LHCN-M2 (cell line): ENCODE measurements at regions not wholly inside any gene's neighbourhood (a gene's known extent, or its start where the extent isn't known, plus 50 kb on each side); places are given as distances from the start of the nearest gene placed in this dataset.
"Not testable (repeated sequence)": the region's sequence is repeated elsewhere in the genome, so short reads cannot be mapped to it uniquely, and the experiment has no call there.

ENCODE experiments used
- DNase-seq: peaks from one replicate; pipeline ENCODE4 v3.0.0-alpha.2; 2012; ENCODE audit warnings: low read depth

DNA sequence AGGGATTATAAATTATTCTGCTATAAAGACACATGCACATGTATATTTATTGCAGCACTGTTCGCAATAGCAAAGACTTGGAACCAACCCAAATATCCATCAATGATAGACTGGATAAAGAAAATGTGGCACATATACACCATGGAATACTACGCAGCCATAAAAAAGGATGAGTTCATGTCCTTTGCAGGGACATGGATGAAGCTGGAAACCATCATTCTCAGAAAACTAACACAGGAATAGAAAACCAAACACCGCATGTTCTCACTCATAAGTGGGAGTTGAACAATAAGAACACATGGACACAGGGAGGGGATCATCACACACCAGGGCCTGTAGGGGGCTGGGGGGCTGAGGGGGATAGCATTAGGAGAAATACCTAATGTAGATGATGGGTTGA is 377.2 kb upstream of the SASH1 start:
- DNase-seq, result not testable (repeated sequence)

GRCh38 chr6:147970970-147971369 is 371.7 kb upstream of the SASH1 start:
- DNase-seq, result no peak

- DNase-seq, result no peak
These were observed 370.2 kb upstream of the SASH1 start for GRCh38 chr6:147972448-147972847.

DNA sequence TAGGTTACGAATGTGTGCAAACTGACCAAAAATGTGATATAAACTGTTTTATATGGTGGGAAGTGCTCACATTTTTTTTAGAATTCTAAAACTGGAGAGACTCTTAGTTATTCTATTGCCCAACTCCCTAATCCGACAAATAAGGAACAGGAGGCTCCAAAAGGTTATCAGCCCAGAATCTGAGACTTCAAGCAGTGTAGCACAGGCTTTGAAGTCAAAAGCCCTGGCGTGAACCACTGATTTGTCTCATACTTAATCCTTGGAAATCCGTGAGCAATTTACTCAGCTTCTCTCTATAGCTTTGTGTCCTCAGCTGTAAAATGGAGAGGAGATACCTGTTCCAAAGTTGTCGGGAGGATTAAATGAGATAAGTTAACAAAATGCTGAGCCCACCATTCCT is 368.8 kb upstream of the SASH1 start:
- DNase-seq, result no peak

DNA sequence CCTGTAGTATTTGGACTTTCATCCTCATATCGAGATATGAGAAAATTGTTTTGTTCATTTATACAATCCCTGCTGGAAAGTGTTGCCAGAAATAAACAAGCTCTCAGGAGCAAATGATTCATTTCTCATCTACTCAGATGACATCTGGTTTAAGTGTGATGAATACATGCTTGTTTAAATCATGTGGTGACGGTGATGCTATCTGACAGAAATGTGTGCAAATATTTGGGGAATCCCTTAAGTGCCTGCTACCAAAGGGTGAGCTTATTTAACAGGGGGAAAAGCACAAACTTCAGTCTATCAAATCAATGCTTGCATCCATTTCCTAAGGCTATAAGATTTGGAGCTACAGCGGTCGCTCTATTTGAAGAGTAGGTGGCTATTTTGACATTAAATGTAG is 368.3 kb upstream of the SASH1 start:
- peak; percentile 92 for DNase-seq

DNA sequence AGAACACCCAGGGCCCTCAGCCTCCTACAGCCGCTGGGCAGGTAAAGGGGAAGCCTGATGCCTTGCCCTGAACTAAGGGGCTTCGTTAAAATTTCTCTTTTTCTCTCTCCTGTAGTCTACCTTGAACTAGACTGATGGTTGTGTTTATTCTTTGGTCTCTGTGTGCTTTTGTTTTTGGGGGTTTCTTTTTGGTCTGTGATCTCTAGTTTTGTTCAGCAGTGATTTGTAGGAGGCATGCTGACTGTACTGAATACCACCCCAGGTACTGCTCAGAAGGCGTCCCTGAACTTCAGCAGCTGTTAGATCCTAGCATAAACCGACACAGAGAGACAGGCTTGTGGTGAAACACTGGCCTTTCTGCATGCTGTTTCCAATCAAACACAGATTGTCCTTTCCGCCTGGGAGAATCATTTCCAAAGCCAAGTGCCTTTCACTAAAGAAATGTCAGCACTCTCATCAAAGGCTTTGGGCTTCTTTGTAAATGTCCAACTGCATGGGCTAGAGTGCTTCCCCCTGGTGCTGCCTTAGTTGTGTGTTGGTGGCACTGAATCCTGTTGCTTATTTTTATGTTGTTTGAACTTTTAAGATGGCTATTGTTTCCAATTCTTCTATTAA is 364.7 kb upstream of the SASH1 start:
- DNase-seq, result no peak

DNA sequence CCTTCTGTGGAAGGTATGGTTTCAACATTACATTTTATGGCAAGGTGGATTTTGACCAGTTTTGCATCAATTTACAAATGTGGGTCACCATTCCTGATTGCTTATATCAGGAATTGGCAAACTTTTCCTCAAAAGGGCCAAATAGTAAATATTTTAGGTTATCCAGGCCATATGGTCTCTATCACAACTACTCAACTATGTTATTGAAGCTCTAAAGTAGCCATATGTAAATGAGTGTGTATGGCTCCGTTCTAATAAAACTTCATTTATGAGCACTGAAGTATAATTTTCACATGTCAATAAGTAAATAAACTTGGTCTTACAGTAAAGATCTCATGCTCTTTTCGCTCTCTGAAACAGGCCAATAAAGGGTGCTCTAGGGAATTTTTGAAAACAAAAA is 362.7 kb upstream of the SASH1 start:
- DNase-seq, result no peak

- no peak for DNase-seq
These were observed 358.9 kb upstream of the SASH1 start for GRCh38 chr6:147983581-147984366.

- DNase-seq, result no peak
These were observed 355.8 kb upstream of the SASH1 start for GRCh38 chr6:147986846-147987245.

- DNase-seq, result no peak
These were observed 352.5 kb upstream of the SASH1 start for GRCh38 chr6:147990159-147990558.

- no peak for DNase-seq
These were observed 350.7 kb upstream of the SASH1 start for GRCh38 chr6:147991961-147992360.

DNA sequence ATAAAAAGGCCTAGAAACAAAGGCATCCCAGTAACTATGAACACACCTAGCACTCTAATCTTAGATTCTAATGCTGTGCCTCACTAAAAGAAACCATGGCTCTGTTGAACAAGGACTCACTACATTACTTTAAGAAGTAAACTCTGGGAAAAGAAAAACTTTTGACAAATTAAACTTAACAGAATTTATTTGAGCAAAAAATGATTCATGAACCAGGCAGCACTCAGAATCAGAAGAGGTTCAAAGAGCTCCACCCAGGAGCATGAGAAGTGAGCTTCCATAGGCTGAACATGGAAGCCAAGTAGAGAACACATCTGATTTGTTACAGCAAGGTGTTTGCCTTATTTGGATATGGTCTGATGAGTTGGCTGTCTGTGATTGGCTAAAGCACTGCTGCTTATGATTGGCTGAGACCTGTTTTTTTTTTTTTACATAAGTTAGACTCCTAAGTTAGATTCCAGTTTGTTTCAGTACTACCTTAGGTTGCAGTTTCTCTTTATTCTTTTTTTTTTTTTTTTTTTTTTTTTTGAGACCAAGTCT is 343.6 kb upstream of the SASH1 start:
- peak; percentile 5 for DNase-seq

- DNase-seq, result peak; percentile 18
These were observed 340.6 kb upstream of the SASH1 start for GRCh38 chr6:148001844-148002642.

- DNase-seq, result peak; percentile 25
These were observed 338.0 kb upstream of the SASH1 start for GRCh38 chr6:148004651-148005050.

DNA sequence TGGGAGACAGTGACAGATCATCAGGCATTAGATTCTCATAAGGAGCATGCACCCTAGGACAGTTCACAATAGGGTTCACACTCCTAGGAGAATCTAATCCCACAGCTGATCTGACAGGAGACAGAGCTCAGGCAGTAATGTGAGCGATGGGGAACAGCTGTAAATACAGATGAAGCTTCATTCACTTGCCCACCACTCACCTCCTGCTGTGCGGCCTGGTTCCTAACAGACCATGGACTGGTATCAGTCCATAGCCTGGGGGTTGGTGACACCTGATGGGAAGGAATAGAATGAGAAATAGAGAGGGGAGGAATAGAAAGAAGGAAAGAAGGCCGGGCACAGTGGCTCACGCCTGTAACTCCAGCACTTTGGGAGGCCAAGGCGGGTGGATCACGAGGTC is 336.8 kb upstream of the SASH1 start:
- peak; percentile 38 for DNase-seq

GRCh38 chr6:148010516-148010915 is 332.1 kb upstream of the SASH1 start:
- not testable (repeated sequence) for DNase-seq

GRCh38 chr6:148016013-148016412 is 326.6 kb upstream of the SASH1 start:
- DNase-seq, result no peak

GRCh38 chr6:148021165-148021564 is 321.5 kb upstream of the SASH1 start:
- no peak for DNase-seq

GRCh38 chr6:148021699-148022098 is 320.9 kb upstream of the SASH1 start:
- no peak for DNase-seq

DNA sequence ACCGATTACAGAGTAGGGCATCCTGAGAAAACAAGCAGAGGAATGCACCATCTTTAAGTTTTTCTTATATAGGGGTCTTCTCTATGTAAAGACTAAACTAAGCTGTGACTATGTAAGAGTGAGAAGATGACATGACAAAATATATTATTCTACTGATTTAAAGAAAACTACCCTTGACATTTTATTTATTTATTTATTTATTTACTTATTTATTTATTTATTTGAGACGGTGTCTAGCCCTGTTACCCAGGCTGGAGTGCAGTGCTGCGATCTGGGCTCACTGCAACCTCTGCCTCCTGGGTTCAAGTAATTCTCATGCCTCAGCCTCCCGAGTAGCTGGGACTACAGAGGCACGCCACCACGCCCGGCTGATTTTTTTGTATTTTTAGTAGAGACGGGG is 320.4 kb upstream of the SASH1 start:
- not testable (repeated sequence) for DNase-seq

DNA sequence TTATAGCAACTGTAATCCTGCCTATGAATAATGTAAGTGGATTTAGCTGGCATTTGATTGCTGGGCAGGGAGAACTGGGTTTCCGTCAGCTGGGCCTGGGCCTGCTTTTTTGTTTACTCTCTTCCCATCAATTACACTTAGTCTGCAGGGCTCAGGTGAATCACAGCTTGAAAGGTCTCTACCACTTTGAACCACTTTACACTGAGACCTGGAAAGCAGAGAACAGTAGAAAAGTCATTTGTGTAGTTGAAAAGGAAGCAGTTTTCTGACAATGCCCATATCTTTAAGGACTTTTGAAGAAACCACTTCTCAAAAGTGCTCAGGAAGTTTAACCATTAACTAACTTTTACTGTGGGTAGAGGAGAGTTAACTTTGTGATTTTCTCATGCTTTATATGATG is 315.4 kb upstream of the SASH1 start:
- DNase-seq, result no peak

GRCh38 chr6:148035806-148036390 is 306.7 kb upstream of the SASH1 start:
- no peak for DNase-seq
